Hepatocyte (in vitro differentiated cells): ENCODE measurements at regions not wholly inside any gene's neighbourhood (a gene's known extent, or its start where the extent isn't known, plus 50 kb on each side); places are given as distances from the start of the nearest gene placed in this dataset.

Experiments
- CTCF ChIP-seq: fragments of 200-600 bp; sonication (generic); IDR thresholded peaks from 2 replicates; pipeline ENCODE4 v1.5.1; 2016; ENCODE audit warnings: antibody characterized with exemption, mild to moderate bottlenecking; ENCODE audit not compliant: poor library complexity
- EZH2 ChIP-seq: fragments of 200-600 bp; sonication (generic); IDR thresholded peaks from 2 replicates; pipeline ENCODE4 v1.6.1; 2016; ENCODE audit warnings: antibody characterized with exemption, mild to moderate bottlenecking, borderline replicate concordance
- EZH2phosphoT487 ChIP-seq: fragments of 200-600 bp; sonication (generic); IDR thresholded peaks from one replicate; pipeline ENCODE4 v1.6.1; 2018; ENCODE audit warnings: antibody characterized with exemption, mild to moderate bottlenecking, low read depth, moderate library complexity; ENCODE audit not compliant: unreplicated experiment, severe bottlenecking

GRCh38 chr18:66393463-66393862 lies 210.4 kb downstream of the CDH19 start:
- no peak for TF ChIP-seq CTCF
- no peak for TF ChIP-seq EZH2
- no peak for TF ChIP-seq EZH2phosphoT487
